Endothelial cell (in vitro differentiated cells): ENCODE measurements at regions not wholly inside any gene's neighbourhood (a gene's known extent, or its start where the extent isn't known, plus 50 kb on each side); places are given as distances from the start of the nearest gene placed in this dataset.

Experiments
- DNase-seq: peaks from one replicate; pipeline ENCODE4 v3.0.0; 2021; ENCODE audit warnings: low spot score
- H3K27ac Mint-ChIP-seq: one replicate; pipeline ENCODE4 v1.8.0; 2021; ENCODE audit warnings: mixed read lengths, inconsistent platforms; ENCODE audit not compliant: unreplicated experiment
- H3K27me3 Mint-ChIP-seq: one replicate; pipeline ENCODE4 v1.8.0; 2021; ENCODE audit warnings: mild to moderate bottlenecking, moderate library complexity, mixed read lengths, inconsistent platforms; ENCODE audit not compliant: unreplicated experiment
- H3K36me3 Mint-ChIP-seq: one replicate; pipeline ENCODE4 v1.8.0; 2021; ENCODE audit warnings: mild to moderate bottlenecking, low read depth, mixed read lengths, inconsistent platforms; ENCODE audit not compliant: unreplicated experiment
- H3K4me1 Mint-ChIP-seq: one replicate; pipeline ENCODE4 v1.8.0; 2021; ENCODE audit warnings: mild to moderate bottlenecking, mixed read lengths, inconsistent platforms; ENCODE audit not compliant: unreplicated experiment
- H3K4me3 Mint-ChIP-seq: one replicate; pipeline ENCODE4 v1.8.0; 2021; ENCODE audit warnings: mild to moderate bottlenecking, mixed read lengths, inconsistent platforms; ENCODE audit not compliant: unreplicated experiment
- H3K9me3 Mint-ChIP-seq: one replicate; pipeline ENCODE4 v1.8.0; 2021; ENCODE audit warnings: mixed read lengths, inconsistent platforms; ENCODE audit not compliant: unreplicated experiment
- CTCF ChIP-seq: fragments of 200-600 bp; sonication (generic); IDR thresholded peaks from one replicate; pipeline ENCODE4 v1.5.0; 2021; ENCODE audit warnings: antibody characterized with exemption; ENCODE audit not compliant: unreplicated experiment

GRCh38 chr13:22644941-22645340, 535.8 kb upstream of the SGCG start:
- no peak for TF ChIP-seq CTCF
- DNase-seq: no peak
- Mint-ChIP-seq H3K27ac (no peak overlapping the region), H3K36me3 (peaks cover 3% of the 10 kb centered on the region), H3K4me3 (no peak overlapping the region), H3K9me3 (no peaks in the 10 kb centered on the region), H3K27me3 (peaks cover 2% of the 10 kb centered on the region), H3K4me1 (no peaks in the 10 kb centered on the region)

GRCh38 chr13:22647156-22647850, 533.5 kb upstream of the SGCG start:
- no peaks in the 10 kb centered on the region for H3K9me3 Mint-ChIP-seq
- DNase-seq: no peak
- peaks cover 3% of the 10 kb centered on the region for H3K36me3 Mint-ChIP-seq

GRCh38 chr13:22648320-22648801, 532.4 kb upstream of the SGCG start:
- no peaks in the 10 kb centered on the region for H3K9me3 Mint-ChIP-seq
- no peak for TF ChIP-seq CTCF
- no peaks in the 10 kb centered on the region for H3K4me1 Mint-ChIP-seq
- no peak overlapping the region for H3K4me3 Mint-ChIP-seq
- no peak overlapping the region for H3K27ac Mint-ChIP-seq
- no peaks in the 10 kb centered on the region for H3K36me3 Mint-ChIP-seq
- no peaks in the 10 kb centered on the region for H3K27me3 Mint-ChIP-seq
- no peak for DNase-seq

More at GRCh38 chr13:22647156-22647850, 533.5 kb upstream of the SGCG start:
- H3K4me3 Mint-ChIP-seq: no peak overlapping the region
- H3K27ac Mint-ChIP-seq: no peak overlapping the region
- peaks cover 2% of the 10 kb centered on the region for H3K27me3 Mint-ChIP-seq
- no peaks in the 10 kb centered on the region for H3K4me1 Mint-ChIP-seq
- TF ChIP-seq CTCF: no peak

DNA sequence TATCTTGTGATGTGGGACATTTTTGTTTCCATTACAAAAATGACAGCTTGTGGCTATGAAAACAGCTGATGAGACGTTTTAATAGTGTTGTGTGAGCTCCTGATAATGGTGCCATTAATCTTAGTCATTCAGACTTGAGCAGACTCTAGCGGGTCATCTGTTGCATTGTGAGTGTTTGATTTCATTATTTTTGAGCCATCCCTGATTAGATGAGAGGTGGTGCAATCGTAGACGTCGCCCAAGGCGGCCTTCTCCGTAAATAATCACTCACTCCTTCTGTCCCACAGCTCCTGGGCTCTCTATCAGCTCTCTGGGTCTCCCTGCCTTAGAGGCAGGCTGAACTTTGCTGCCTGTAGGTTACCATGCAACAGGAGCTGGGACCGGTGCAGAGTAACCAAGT, 528.0 kb upstream of the SGCG start:
- H3K27ac Mint-ChIP-seq: no peak overlapping the region
- no peak for DNase-seq
- H3K27me3 Mint-ChIP-seq: no peaks in the 10 kb centered on the region
- H3K9me3 Mint-ChIP-seq: no peaks in the 10 kb centered on the region
- no peaks in the 10 kb centered on the region for H3K36me3 Mint-ChIP-seq
- H3K4me1 Mint-ChIP-seq: no peaks in the 10 kb centered on the region
- no peak for TF ChIP-seq CTCF
- H3K4me3 Mint-ChIP-seq: no peak overlapping the region

DNA sequence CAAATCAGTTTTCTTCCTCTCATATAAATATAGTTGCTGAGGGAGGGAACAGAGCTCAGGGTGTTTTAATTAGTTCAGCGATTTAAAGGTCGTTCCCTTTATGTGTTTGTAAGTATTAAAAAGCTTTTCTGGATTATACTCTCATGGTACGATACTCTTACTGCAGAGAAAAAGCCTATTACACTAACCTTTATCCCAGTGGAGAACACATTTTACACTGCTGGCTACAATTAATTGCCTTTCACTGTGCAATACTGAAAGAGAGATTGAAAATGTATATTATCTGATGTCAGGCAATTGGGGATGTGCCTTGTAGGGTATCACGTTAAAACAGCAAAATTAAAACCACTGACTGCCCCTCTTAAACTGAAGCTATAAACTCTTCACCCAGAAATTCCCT, 526.9 kb upstream of the SGCG start:
- Mint-ChIP-seq H3K4me3 (no peak overlapping the region), H3K4me1 (no peaks in the 10 kb centered on the region), H3K27ac (no peak overlapping the region), H3K36me3 (no peaks in the 10 kb centered on the region), H3K9me3 (no peaks in the 10 kb centered on the region), H3K27me3 (no peaks in the 10 kb centered on the region)
- no peak for DNase-seq
- TF ChIP-seq CTCF: no peak
